NCI-H526 treated with DMSO at 0.1 percent for 48 hours (cell line): ENCODE measurements at regions not wholly inside any gene's neighbourhood (a gene's known extent, or its start where the extent isn't known, plus 50 kb on each side); places are given as distances from the start of the nearest gene placed in this dataset.

ENCODE experiments used
- DNase-seq: peaks from one replicate; lab custom pipeline; 2025; lab: John Stamatoyannopoulos, UW

GRCh38 chr14:51474854-51475253 lies 176.9 kb upstream of the FRMD6 start:
- DNase-seq: no peak

GRCh38 chr14:51478175-51478621 lies 173.5 kb upstream of the FRMD6 start:
- DNase-seq: no peak

- DNase-seq: no peak
Measured at GRCh38 chr14:51479584-51480325, 172.0 kb upstream of the FRMD6 start.

- DNase-seq: no peak
Measured at GRCh38 chr14:51481643-51482042, 170.1 kb upstream of the FRMD6 start.

GRCh38 chr14:51482102-51482501 lies 169.6 kb upstream of the FRMD6 start:
- DNase-seq: no peak

GRCh38 chr14:51484485-51484884 lies 167.2 kb upstream of the FRMD6 start:
- no peak for DNase-seq

GRCh38 chr14:51485733-51486132 lies 166.0 kb upstream of the FRMD6 start:
- DNase-seq: no peak

- DNase-seq: no peak
Measured at GRCh38 chr14:51487848-51488247, 163.9 kb upstream of the FRMD6 start.

GRCh38 chr14:51488569-51489220 lies 163.0 kb upstream of the FRMD6 start:
- no peak for DNase-seq

- no peak for DNase-seq
Measured at GRCh38 chr14:51490205-51490604, 161.5 kb upstream of the FRMD6 start.

GRCh38 chr14:51491036-51491545 lies 160.6 kb upstream of the FRMD6 start:
- no peak for DNase-seq

- DNase-seq: no peak
Measured at GRCh38 chr14:51491776-51492175, 159.9 kb upstream of the FRMD6 start.

- DNase-seq: no peak
Measured at GRCh38 chr14:51495319-51495718, 156.4 kb upstream of the FRMD6 start.

GRCh38 chr14:51498411-51499227 lies 153.1 kb upstream of the FRMD6 start:
- DNase-seq: no peak

- DNase-seq: no peak
Measured at GRCh38 chr14:51500776-51501175, 150.9 kb upstream of the FRMD6 start.

- no peak for DNase-seq
Measured at GRCh38 chr14:51501746-51502145, 150.0 kb upstream of the FRMD6 start.

GRCh38 chr14:51504669-51505068 lies 147.0 kb upstream of the FRMD6 start:
- no peak for DNase-seq

GRCh38 chr14:51507511-51507905 lies 144.2 kb upstream of the FRMD6 start:
- no peak for DNase-seq

- DNase-seq: no peak
Measured at GRCh38 chr14:51507906-51508511, 143.7 kb upstream of the FRMD6 start.

GRCh38 chr14:51511265-51511664 lies 140.4 kb upstream of the FRMD6 start:
- DNase-seq: no peak

GRCh38 chr14:51512316-51512715 lies 139.4 kb upstream of the FRMD6 start:
- no peak for DNase-seq

- no peak for DNase-seq
Measured at GRCh38 chr14:51513281-51513680, 138.4 kb upstream of the FRMD6 start.
